HCT116 (cell line): ENCODE measurements at regions not wholly inside any gene's neighbourhood (a gene's known extent, or its start where the extent isn't known, plus 50 kb on each side); places are given as distances from the start of the nearest gene placed in this dataset.

Experiments used
- ATAC-seq: fragments of 200-7000 bp; cut with Tn5 transposase; 2 replicates; pipeline ENCODE4 v1.9.1; 2020; ENCODE audit warnings: mild to moderate bottlenecking, moderate library complexity
- BruUV-seq: library from RNA; stranded (reverse); fragments of 400-500 nt; replicated peaks from 2 replicates; lab custom pipeline; 2021; lab: Mats Ljungman, UMichigan
- CTCF ChIA-PET: fragments of 300-600 bp; sonication (Branson Sonifier 250); formaldehyde crosslinking; loops from one replicate; lab custom pipeline; 2021; ENCODE audit warnings: antibody characterized with exemption; lab: Charles Lee
- POLR2A ChIA-PET: fragments of 300-600, 350-600 bp; sonication (Branson Sonifier 250); formaldehyde crosslinking; loops from one replicate; lab custom pipeline; 2021; ENCODE audit warnings: antibody characterized with exemption; lab: Charles Lee
- RAD21 ChIA-PET, 2 experiments: fragments of 300-600 bp; sonication (Branson Sonifier 250); formaldehyde crosslinking; loops; one replicate each; lab custom pipeline; 2023; ENCODE audit warnings: low total read pairs in 2 of 2; ENCODE audit not compliant: uncharacterized antibody in 2 of 2, unreplicated experiment in 2 of 2, low non-redundant PET in 1 of 2; lab: Charles Lee
- DNase-seq: peaks from one replicate; pipeline ENCODE4 v3.0.0-alpha.2; 2010; ENCODE audit warnings: low read depth, low spot score
- H2AFZ ChIP-seq: fragments of 200-600 bp; shearing (Covaris generic), sonication (generic); 2 replicates; pipeline ENCODE4 v1.6.1; 2017; ENCODE audit warnings: low read depth, mixed run types, mixed read lengths, antibody characterized with exemption, low read length; ENCODE audit not compliant: poor library complexity, severe bottlenecking
- H3K27ac ChIP-seq: 2 replicates; pipeline ENCODE4 v1.5.1; 2012; ENCODE audit warnings: low read depth, low read length
- H3K27me3 ChIP-seq: fragments of 200-600 bp; sonication (generic); 2 replicates; pipeline ENCODE4 v1.6.1; 2016; ENCODE audit warnings: mixed run types, low read length, mixed read lengths; ENCODE audit not compliant: insufficient read depth
- H3K36me3 ChIP-seq, 2 experiments: fragments of 200-500 bp in 1 of 2; fragments of 200-600 bp in 1 of 2; sonication (Bioruptor generic) in 1 of 2; sonication (generic) in 1 of 2; 2 replicates each; pipeline versions ENCODE4 v1.5.1 to v1.6.1; 2014 to 2016; ENCODE audit warnings: low read length in 2 of 2, inconsistent platforms in 1 of 2, mixed read lengths in 1 of 2, mixed run types in 1 of 2; ENCODE audit not compliant: insufficient read depth in 2 of 2, control insufficient read depth in 1 of 2
- H3K4me1 ChIP-seq, 2 experiments: fragments of 200-600 bp in 1 of 2; sonication (generic) in 1 of 2; 2 replicates each; pipeline versions ENCODE4 v1.5.1 to v1.6.1; 2012 to 2017; ENCODE audit warnings: low read length in 2 of 2, inconsistent platforms in 1 of 2, mild to moderate bottlenecking in 1 of 2, mixed read lengths in 1 of 2, mixed run types in 1 of 2, moderate library complexity in 1 of 2; ENCODE audit not compliant: insufficient read depth in 2 of 2, control insufficient read depth in 1 of 2
- H3K4me2 ChIP-seq: fragments of 200-600 bp; sonication (generic); 2 replicates; pipeline ENCODE4 v1.6.1; 2017; ENCODE audit warnings: mixed run types, low read length, mixed read lengths
- H3K4me3 ChIP-seq, 2 experiments: fragments of 200-600 bp in 1 of 2; sonication (generic) in 1 of 2; replicated peaks in 1 of 2; 2 replicates each; pipeline ENCODE4 v1.5.1; 2011 to 2016; ENCODE audit warnings: low read length in 2 of 2, control low read depth in 1 of 2, low read depth in 1 of 2, mild to moderate bottlenecking in 1 of 2, mixed read lengths in 1 of 2, mixed run types in 1 of 2
- H3K79me2 ChIP-seq: fragments of 200-600 bp; sonication (generic); 2 replicates; pipeline ENCODE4 v1.6.1; 2017; ENCODE audit warnings: mild to moderate bottlenecking, mixed run types, low read length, moderate library complexity, mixed read lengths; ENCODE audit not compliant: insufficient read depth
- H3K9ac ChIP-seq: fragments of 200-600 bp; sonication (generic); 2 replicates; pipeline ENCODE4 v1.6.1; 2016; ENCODE audit warnings: low read length, mixed read lengths
- H3K9me2 ChIP-seq: fragments of 200-600 bp; sonication (generic), shearing (Covaris generic); 2 replicates; pipeline ENCODE4 v1.6.1; 2017; ENCODE audit warnings: mixed run types, mild to moderate bottlenecking, moderate library complexity; ENCODE audit not compliant: insufficient read depth
- H3K9me3 ChIP-seq, 2 experiments: fragments of 200-500 bp in 1 of 2; fragments of 200-600 bp in 1 of 2; sonication (Bioruptor generic) in 1 of 2; sonication (generic) in 1 of 2; 2 replicates each; pipeline ENCODE4 v1.6.1; 2014 to 2017; ENCODE audit warnings: low read length in 2 of 2, mixed read lengths in 2 of 2, inconsistent platforms in 1 of 2, low read depth in 1 of 2, mild to moderate bottlenecking in 1 of 2, mixed run types in 1 of 2, moderate library complexity in 1 of 2; ENCODE audit not compliant: control insufficient read depth in 1 of 2, insufficient read depth in 1 of 2
- H4K20me1 ChIP-seq: fragments of 200-600 bp; sonication (generic), shearing (Covaris generic); 2 replicates; pipeline ENCODE4 v1.6.1; 2017; ENCODE audit warnings: mixed run types, mild to moderate bottlenecking, moderate library complexity; ENCODE audit not compliant: insufficient read depth
- CEBPB ChIP-seq: IDR thresholded peaks from 2 replicates; pipeline ENCODE4 v1.6.1; 2012; ENCODE audit warnings: low read depth
- EGR1 ChIP-seq: IDR thresholded peaks from 2 replicates; pipeline ENCODE4 v1.6.1; 2012; ENCODE audit warnings: low read depth
- ELF1 ChIP-seq: IDR thresholded peaks from 2 replicates; pipeline ENCODE4 v1.6.1; 2012; ENCODE audit warnings: low read depth, borderline replicate concordance
- FOSL1 ChIP-seq: IDR thresholded peaks from 2 replicates; pipeline ENCODE4 v1.6.1; 2012; ENCODE audit warnings: low read depth
- JUND ChIP-seq: IDR thresholded peaks from 2 replicates; pipeline ENCODE4 v1.6.1; 2012
- MAX ChIP-seq: IDR thresholded peaks from 2 replicates; pipeline ENCODE4 v1.6.1; 2012
- POLR2A ChIP-seq: IDR thresholded peaks from 2 replicates; pipeline ENCODE4 v1.7.0; 2011; ENCODE audit warnings: borderline replicate concordance; ENCODE audit not compliant: insufficient read depth, insufficient read length; ENCODE audit errors: extremely low read depth
- RAD21 ChIP-seq: IDR thresholded peaks from 2 replicates; pipeline ENCODE4 v1.6.1; 2012; ENCODE audit warnings: low read depth, mild to moderate bottlenecking
- SIN3A ChIP-seq: IDR thresholded peaks from 2 replicates; pipeline ENCODE4 v1.6.1; 2012; ENCODE audit warnings: low read depth
- SP1 ChIP-seq: IDR thresholded peaks from 2 replicates; pipeline ENCODE4 v1.6.1; 2012; ENCODE audit warnings: low read depth
- SRF ChIP-seq: IDR thresholded peaks from 2 replicates; pipeline ENCODE4 v1.6.1; 2012; ENCODE audit warnings: low read depth
- TCF7L2 ChIP-seq: IDR thresholded peaks from 2 replicates; pipeline ENCODE4 v1.7.0; 2011; ENCODE audit warnings: borderline replicate concordance, inconsistent platforms; ENCODE audit not compliant: insufficient read depth, insufficient read length; ENCODE audit errors: extremely low read depth
- ZBTB33 ChIP-seq: IDR thresholded peaks from 2 replicates; pipeline ENCODE4 v1.6.1; 2011; ENCODE audit warnings: mild to moderate bottlenecking, low read length, moderate library complexity; ENCODE audit not compliant: insufficient replicate concordance; ENCODE audit errors: extremely low read depth
- ZFX ChIP-seq: fragments of 450-650 bp; IDR thresholded peaks from 2 replicates; pipeline ENCODE4 v1.6.1; 2017
- intact Hi-C: fragments of 100-400 bp; cut with micrococcal nuclease; formaldehyde crosslinking; loops from 2 replicates; pipeline ENCODE4 v1.10.0; 2022
- TF ChIP-seq, protein P1 (sequence below), 3 experiments: fragments of 200-600 bp in 1 of 3; sonication (generic) in 1 of 3; IDR thresholded peaks in 2 of 3; conservative IDR thresholded peaks in 1 of 3; 2 replicates each; pipeline ENCODE4 v1.5.1; 2012 to 2017; ENCODE audit warnings: low read depth in 2 of 3, low read length in 2 of 3, antibody characterized with exemption in 1 of 3, borderline replicate concordance in 1 of 3, control low read depth in 1 of 3, mild to moderate bottlenecking in 1 of 3, mixed read lengths in 1 of 3, mixed run types in 1 of 3, moderate library complexity in 1 of 3; ENCODE audit not compliant: insufficient read depth in 1 of 3
- TF ChIP-seq, protein P2 (sequence below): IDR thresholded peaks from 2 replicates; pipeline ENCODE4 v1.6.1; 2012
- TF ChIP-seq, protein P3 (sequence below): IDR thresholded peaks from 2 replicates; pipeline ENCODE4 v1.6.1; 2012; ENCODE audit warnings: low read depth

DNA sequence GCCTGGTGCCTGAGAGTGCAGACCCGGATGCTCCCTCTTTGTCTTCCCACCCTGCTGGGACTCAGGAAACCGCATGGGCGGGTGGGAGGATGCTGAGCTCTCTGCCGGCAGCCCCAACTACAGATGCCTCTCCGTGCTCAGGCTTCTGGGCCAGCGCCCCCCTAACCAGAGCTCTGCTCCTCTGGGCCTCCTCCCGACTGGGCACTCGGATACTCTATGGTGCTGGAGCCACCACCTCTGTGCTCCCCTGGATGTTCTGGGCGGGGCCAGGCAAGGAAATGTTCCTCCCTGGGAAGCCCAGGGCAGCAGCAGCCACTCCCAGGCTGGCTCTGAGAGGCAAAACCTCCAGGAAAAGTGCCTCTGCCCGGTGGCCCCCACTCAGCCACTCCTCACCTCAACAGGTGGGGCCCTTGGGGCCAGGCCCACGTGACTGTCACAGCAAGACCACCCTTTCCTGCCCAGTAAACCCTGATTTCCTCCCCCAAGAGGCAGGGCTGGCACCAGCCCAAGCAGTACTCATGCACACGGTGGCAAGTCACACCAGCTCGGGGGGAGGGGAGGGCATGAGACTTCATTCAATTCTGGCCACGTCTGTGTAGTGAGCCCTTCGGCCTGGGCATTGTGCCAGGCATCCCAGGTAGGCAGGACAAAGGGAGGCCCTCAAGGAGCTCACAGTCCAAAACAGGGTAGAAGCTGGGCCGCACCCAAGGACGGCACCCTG lies 54.7 kb upstream of the TCF20 start:
- TF ChIP-seq JUND = no peak
- TF ChIP-seq, protein P1, sequence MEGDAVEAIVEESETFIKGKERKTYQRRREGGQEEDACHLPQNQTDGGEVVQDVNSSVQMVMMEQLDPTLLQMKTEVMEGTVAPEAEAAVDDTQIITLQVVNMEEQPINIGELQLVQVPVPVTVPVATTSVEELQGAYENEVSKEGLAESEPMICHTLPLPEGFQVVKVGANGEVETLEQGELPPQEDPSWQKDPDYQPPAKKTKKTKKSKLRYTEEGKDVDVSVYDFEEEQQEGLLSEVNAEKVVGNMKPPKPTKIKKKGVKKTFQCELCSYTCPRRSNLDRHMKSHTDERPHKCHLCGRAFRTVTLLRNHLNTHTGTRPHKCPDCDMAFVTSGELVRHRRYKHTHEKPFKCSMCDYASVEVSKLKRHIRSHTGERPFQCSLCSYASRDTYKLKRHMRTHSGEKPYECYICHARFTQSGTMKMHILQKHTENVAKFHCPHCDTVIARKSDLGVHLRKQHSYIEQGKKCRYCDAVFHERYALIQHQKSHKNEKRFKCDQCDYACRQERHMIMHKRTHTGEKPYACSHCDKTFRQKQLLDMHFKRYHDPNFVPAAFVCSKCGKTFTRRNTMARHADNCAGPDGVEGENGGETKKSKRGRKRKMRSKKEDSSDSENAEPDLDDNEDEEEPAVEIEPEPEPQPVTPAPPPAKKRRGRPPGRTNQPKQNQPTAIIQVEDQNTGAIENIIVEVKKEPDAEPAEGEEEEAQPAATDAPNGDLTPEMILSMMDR (IDR thresholded peaks at IDR 0.05 in 2 of 3, conservative IDR thresholded peaks at IDR 0.05 in 1 of 3; ENCODE audit: borderline replicate concordance in 1 of 3, insufficient read depth in 1 of 3, low read depth in 2 of 3, low read length in 2 of 3) = no peak
- no peak for TF ChIP-seq RAD21
- no peak for TF ChIP-seq SRF
- no peak for TF ChIP-seq TCF7L2
- TF ChIP-seq ZBTB33 = no peak
- no peak for TF ChIP-seq ZFX
- TF ChIP-seq, protein P2, sequence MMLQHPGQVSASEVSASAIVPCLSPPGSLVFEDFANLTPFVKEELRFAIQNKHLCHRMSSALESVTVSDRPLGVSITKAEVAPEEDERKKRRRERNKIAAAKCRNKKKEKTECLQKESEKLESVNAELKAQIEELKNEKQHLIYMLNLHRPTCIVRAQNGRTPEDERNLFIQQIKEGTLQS = no peak
- TF ChIP-seq MAX = no peak
- no peak for TF ChIP-seq CEBPB
- TF ChIP-seq SIN3A = no peak
- TF ChIP-seq SP1 = no peak
- no peak for TF ChIP-seq ELF1
- TF ChIP-seq, protein P3, sequence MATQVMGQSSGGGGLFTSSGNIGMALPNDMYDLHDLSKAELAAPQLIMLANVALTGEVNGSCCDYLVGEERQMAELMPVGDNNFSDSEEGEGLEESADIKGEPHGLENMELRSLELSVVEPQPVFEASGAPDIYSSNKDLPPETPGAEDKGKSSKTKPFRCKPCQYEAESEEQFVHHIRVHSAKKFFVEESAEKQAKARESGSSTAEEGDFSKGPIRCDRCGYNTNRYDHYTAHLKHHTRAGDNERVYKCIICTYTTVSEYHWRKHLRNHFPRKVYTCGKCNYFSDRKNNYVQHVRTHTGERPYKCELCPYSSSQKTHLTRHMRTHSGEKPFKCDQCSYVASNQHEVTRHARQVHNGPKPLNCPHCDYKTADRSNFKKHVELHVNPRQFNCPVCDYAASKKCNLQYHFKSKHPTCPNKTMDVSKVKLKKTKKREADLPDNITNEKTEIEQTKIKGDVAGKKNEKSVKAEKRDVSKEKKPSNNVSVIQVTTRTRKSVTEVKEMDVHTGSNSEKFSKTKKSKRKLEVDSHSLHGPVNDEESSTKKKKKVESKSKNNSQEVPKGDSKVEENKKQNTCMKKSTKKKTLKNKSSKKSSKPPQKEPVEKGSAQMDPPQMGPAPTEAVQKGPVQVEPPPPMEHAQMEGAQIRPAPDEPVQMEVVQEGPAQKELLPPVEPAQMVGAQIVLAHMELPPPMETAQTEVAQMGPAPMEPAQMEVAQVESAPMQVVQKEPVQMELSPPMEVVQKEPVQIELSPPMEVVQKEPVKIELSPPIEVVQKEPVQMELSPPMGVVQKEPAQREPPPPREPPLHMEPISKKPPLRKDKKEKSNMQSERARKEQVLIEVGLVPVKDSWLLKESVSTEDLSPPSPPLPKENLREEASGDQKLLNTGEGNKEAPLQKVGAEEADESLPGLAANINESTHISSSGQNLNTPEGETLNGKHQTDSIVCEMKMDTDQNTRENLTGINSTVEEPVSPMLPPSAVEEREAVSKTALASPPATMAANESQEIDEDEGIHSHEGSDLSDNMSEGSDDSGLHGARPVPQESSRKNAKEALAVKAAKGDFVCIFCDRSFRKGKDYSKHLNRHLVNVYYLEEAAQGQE = no peak
- TF ChIP-seq FOSL1 = no peak
- no peak for TF ChIP-seq POLR2A
- no peak for TF ChIP-seq EGR1
- ATAC-seq = peak; percentile 63

More for the DNA sequence above, 54.7 kb upstream of the TCF20 start:
- ChIA-PET POLR2A (no interaction called here), RAD21 (no interaction called here), CTCF (no interaction called here)
- Histone ChIP-seq H3K9me2 (no peaks in the 10 kb centered on the region), H3K27ac (no peak overlapping the region; the same call in 1 of the 2 replicates), H3K9ac (no peak overlapping the region), H2AFZ (no peak overlapping the region), H3K36me3 (no peaks in the 10 kb centered on the region), H3K4me2 (peak overlapping the region; percentile 51), H3K9me3 (no peaks in the 10 kb centered on the region), H4K20me1 (no peaks in the 10 kb centered on the region), H3K79me2 (no peaks in the 10 kb centered on the region), H3K4me1 (peaks cover 8 to 24% of the 10 kb centered on the region in 2 experiments), H3K27me3 (no peaks in the 10 kb centered on the region), H3K4me3 (no peak overlapping the region)
- no peak for DNase-seq
- intact Hi-C loops = no loop called here
- no TSS peak for BruUV-seq
